PFSK-1 (cell line): ENCODE measurements at regions not wholly inside any gene's neighbourhood (a gene's known extent, or its start where the extent isn't known, plus 50 kb on each side); places are given as distances from the start of the nearest gene placed in this dataset.

Experiments
- FOXP2 ChIP-seq: optimal IDR thresholded peaks from 2 replicates; pipeline ENCODE3; 2011; ENCODE audit warnings: borderline replicate concordance, control low read depth, inconsistent platforms; ENCODE audit not compliant: insufficient read depth; ENCODE audit errors: extremely low read length, extremely low read depth
- POLR2AphosphoS5 ChIP-seq: IDR thresholded peaks from 2 replicates; pipeline ENCODE4 v1.6.1; 2012; ENCODE audit warnings: low read depth, mild to moderate bottlenecking, control low read depth, low read length, moderate library complexity
- SIN3A ChIP-seq: IDR thresholded peaks from 2 replicates; pipeline ENCODE4 v1.6.1; 2012; ENCODE audit warnings: mild to moderate bottlenecking, low read length, moderate library complexity, borderline replicate concordance; ENCODE audit not compliant: insufficient read depth
- TAF1 ChIP-seq: IDR thresholded peaks from 2 replicates; pipeline ENCODE4 v1.6.1; 2012; ENCODE audit warnings: low read length, control low read depth, borderline replicate concordance; ENCODE audit not compliant: insufficient read depth
- TF ChIP-seq, protein P1 (sequence below), 2 experiments: IDR thresholded peaks; 2 replicates each; pipeline versions ENCODE4 v1.6.1 to v1.8.0; 2011 to 2012; ENCODE audit warnings: low read depth in 2 of 2, low read length in 2 of 2, control low read depth in 1 of 2, inconsistent platforms in 1 of 2, mild to moderate bottlenecking in 1 of 2, moderate library complexity in 1 of 2; ENCODE audit not compliant: insufficient read depth in 1 of 2

DNA sequence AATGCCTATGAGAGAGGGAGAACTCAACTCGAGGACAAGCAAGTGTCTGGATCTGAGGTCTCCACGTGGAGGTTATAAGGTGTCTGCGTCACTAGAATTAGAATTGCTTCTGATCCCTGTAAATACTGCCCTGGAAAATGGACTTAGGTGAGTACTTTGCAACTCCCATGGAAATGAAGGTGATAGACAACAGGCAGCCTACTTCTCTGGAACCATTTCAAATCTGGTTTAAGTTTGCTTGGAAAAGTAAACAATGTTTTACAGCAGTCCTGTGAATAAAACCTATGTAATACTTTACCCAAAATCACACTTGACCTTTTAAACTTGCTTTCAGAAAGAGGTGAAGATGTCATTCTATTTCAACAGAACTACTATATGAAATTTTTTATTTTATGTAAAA, 70.1 kb upstream of the TENT5A start:
- TF ChIP-seq SIN3A, result no peak
- TF ChIP-seq POLR2AphosphoS5, result no peak
- TF ChIP-seq TAF1, result no peak
- TF ChIP-seq, protein P1, sequence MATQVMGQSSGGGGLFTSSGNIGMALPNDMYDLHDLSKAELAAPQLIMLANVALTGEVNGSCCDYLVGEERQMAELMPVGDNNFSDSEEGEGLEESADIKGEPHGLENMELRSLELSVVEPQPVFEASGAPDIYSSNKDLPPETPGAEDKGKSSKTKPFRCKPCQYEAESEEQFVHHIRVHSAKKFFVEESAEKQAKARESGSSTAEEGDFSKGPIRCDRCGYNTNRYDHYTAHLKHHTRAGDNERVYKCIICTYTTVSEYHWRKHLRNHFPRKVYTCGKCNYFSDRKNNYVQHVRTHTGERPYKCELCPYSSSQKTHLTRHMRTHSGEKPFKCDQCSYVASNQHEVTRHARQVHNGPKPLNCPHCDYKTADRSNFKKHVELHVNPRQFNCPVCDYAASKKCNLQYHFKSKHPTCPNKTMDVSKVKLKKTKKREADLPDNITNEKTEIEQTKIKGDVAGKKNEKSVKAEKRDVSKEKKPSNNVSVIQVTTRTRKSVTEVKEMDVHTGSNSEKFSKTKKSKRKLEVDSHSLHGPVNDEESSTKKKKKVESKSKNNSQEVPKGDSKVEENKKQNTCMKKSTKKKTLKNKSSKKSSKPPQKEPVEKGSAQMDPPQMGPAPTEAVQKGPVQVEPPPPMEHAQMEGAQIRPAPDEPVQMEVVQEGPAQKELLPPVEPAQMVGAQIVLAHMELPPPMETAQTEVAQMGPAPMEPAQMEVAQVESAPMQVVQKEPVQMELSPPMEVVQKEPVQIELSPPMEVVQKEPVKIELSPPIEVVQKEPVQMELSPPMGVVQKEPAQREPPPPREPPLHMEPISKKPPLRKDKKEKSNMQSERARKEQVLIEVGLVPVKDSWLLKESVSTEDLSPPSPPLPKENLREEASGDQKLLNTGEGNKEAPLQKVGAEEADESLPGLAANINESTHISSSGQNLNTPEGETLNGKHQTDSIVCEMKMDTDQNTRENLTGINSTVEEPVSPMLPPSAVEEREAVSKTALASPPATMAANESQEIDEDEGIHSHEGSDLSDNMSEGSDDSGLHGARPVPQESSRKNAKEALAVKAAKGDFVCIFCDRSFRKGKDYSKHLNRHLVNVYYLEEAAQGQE (IDR thresholded peaks at IDR 0.05; ENCODE audit: insufficient read depth in 1 of 2, low read depth in 2 of 2, low read length in 2 of 2), result no peak
- TF ChIP-seq FOXP2, result no peak
